Prostate gland (tissue), 2 donors: ENCODE measurements at regions not wholly inside any gene's neighbourhood (a gene's known extent, or its start where the extent isn't known, plus 50 kb on each side); places are given as distances from the start of the nearest gene placed in this dataset.

Experiments
- CTCF ChIP-seq, 4 experiments: fragments of 200-600 bp in 2 of 4; fragments of 450-650 bp in 2 of 4; sonication (generic) in 2 of 4; IDR thresholded peaks; 1 replicate in 3 of 4; 2 replicates in 1 of 4; pipeline ENCODE4 v1.5.1; 2016 to 2019; ENCODE audit warnings: antibody characterized with exemption in 4 of 4, mild to moderate bottlenecking in 2 of 4, moderate library complexity in 2 of 4
- POLR2A ChIP-seq: fragments of 450-650 bp; IDR thresholded peaks from one replicate; pipeline ENCODE4 v1.6.1; 2016; ENCODE audit warnings: antibody characterized with exemption, mild to moderate bottlenecking
- POLR2AphosphoS5 ChIP-seq: sonication (generic); formaldehyde crosslinking; IDR thresholded peaks from one replicate; pipeline ENCODE4 v1.6.1; 2017; ENCODE audit warnings: antibody characterized with exemption

GRCh38 chrX:33333271-33333670 is 121.9 kb upstream of the DMD start:
- TF ChIP-seq CTCF (IDR thresholded peaks at IDR 0.05) (no peak), POLR2A (no peak), POLR2AphosphoS5 (no peak)
